ENCODE measurements at regions not wholly inside any gene's neighbourhood (a gene's known extent, or its start where the extent isn't known, plus 50 kb on each side); places are given as distances from the start of the nearest gene placed in this dataset.
"Not testable (repeated sequence)": the region's sequence is repeated elsewhere in the genome, so short reads cannot be mapped to it uniquely, and the experiment has no call there.

- DNase-seq, result no peak
Measured at GRCh38 chr11:38402063-38402462, 1804.0 kb upstream of the RAG2 start.

DNA sequence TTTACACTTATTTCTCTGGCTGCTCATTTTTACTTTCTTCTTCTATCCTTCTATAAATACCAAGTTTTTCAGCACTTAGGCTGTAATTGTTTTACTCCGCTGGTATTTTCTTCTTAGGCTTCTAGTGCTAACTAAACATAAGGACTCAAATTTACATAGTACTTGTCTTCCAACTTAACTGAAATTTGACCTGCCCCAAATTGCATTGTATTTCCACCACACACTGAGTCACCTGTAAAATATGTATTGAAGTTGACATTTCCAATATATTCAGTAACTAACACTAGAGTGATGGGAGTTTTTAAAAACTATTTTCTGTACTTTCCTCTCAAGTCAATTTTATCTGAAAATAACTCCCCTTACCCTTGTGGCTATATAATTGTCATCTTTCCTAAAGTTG, 1794.1 kb upstream of the RAG2 start:
- DNase-seq, result no peak

- DNase-seq, result no peak
Measured at GRCh38 chr11:38384568-38384967, 1786.5 kb upstream of the RAG2 start.

DNA sequence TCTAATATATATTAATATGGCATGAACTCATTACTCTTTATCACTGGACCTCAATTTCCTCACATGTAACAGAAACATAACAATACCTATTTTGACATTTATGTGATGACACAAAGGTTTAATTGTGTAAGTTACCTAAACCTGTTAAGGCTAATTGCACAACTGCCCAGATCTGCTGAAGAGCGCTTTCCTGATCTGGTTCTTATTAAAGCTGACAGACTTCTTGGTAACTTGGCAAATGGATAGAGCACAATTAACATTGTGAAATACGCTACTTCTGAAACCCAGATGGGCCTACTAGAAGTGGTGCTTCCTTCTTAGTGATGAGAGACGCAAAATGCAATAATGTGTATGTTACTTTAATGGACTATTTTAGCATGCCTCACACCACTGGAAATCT, 1767.2 kb upstream of the RAG2 start:
- no peak for DNase-seq

DNA sequence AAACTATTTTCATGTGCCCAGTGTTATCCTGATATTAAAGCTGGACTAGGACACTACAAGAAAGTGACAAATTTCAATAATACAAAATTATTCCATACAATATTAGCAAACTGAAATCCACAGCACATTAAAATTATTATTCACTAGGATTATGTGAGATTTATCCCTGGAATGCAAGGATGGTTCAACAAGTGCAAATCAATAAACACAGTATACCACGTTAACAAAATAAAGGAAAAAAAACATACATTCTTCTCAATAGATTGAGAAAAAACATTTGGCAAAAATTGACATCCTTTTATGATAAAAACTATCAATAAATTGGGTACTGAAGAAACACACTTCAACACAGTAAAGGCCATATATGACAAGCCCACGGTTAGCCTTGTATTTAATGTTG, 1758.2 kb upstream of the RAG2 start:
- DNase-seq, result no peak

- no peak for DNase-seq
Measured at GRCh38 chr11:38345286-38345685, 1747.2 kb upstream of the RAG2 start.

DNA sequence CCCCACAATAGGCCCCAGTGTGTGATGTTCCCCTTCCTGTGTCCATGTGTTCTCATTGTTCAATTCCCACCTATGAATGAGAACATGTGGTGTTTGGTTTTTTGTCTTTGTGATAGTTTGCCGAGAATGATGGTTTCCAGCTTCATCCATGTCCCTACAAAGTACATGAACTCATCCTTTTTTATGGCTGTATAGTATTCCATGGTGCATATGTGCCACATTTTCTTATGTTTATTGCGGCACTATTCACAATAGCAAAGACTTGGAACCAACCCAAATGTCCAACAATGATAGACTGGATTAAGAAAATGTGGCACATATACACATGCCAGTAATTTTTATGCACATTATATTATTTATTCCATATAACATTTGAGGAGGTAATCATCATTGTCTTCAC, 1743.6 kb upstream of the RAG2 start:
- not testable (repeated sequence) for DNase-seq

DNA sequence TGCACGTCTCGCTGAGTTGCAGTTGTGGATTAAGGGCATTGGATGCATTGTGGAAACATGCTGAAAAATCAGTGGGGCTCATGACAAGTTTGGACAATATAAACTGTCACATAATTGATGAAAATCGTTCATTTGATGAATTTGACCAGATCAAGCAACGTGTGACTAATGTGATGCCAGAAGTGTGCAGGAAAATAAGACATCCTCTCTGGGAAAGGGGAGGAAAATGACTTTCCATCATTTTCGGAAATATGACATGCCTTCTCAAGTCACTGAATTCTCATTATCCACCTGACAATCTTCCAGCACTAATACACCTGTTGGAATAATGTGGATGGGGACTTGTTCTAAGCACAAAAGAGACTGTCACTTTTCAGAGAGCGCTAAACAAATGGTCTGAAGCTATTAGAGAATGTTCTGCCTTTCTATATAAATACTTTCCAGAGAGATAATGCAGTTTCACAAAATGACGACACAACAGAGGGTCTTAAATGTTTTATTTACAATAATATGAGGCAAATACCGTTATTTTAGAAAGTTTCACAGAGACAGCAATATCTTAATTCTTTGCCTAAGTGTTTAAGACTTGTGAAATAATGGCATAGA, 1741.9 kb upstream of the RAG2 start:
- DNase-seq, result no peak

- not testable (repeated sequence) for DNase-seq
Measured at GRCh38 chr11:38338022-38338421, 1740.0 kb upstream of the RAG2 start.

DNA sequence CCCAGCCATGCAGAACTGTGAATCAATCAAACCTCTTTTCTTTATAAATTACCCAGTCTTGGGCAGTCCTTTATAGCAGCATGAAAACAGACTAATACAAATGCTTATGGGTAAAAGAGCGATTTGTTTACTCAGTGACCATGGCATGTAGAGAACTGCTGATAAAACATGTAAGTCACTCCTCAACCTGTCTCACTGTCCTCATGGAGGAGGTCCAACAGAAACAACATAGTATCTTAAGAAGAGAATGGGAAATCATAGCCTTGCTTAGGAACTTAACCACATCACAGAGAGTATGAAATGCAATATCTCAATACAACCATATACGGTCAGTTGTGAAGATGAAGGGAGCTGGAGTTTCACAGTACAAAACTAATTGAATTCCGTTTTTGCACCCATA, 1734.0 kb upstream of the RAG2 start:
- DNase-seq, result no peak

DNA sequence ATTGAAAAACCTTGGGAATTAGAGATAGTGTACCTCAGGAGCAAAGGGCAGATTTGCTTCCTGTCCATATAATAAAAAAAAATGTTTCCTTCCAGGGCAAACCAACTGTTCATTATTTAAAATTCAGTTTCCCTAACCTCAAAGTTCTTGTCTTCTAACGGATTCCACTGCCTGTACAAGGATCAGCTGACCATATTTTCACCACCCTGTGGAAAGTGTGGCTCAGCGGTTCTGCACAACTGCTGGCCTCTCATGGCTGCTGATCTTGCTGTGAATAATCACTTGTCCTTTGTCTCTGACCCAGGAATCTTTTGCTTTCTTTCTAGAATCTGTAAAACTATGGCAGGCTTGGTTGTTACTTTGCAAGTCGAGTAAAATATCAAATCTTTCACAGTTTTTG, 1732.5 kb upstream of the RAG2 start:
- DNase-seq, result peak; percentile 23

DNA sequence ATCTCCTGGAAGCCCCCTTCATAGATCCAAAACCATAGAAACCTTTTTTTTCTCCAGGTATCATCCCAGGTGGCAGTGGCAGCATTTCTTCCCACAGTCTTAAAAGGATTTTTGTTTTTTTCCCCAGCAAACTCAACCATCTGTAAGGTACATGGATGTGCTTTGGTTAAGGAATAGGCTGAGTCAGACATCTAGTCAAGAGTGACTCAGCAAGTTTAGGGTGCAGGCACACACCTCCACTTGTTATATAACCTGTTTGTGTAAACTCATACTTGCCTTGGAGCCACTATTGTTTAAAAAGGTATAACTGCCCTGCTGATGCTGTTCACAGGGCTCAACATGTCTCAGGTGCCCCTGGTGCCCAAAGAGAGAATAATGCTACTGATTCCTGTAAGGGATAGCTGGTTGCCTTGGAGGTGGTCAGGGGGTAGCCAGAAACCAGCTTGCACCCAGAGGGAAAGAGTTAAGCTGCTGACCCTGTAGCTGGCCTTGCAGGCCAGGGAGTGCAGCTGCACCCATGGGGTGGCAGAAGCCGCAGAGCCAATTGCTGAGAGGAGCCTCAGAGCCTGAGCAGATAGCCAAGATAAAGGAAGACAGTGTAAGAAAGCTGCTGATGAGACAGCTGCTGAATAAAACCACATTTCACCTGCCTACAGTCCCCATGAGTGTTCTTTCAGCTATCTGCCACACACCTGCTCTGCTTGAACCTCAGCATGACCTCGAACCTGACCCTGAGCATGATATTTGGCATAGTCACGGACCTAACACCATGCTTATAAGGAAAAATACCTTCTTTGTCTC, 1726.1 kb upstream of the RAG2 start:
- DNase-seq, result no peak

GRCh38 chr11:38315151-38315550, 1717.1 kb upstream of the RAG2 start:
- DNase-seq, result no peak

DNA sequence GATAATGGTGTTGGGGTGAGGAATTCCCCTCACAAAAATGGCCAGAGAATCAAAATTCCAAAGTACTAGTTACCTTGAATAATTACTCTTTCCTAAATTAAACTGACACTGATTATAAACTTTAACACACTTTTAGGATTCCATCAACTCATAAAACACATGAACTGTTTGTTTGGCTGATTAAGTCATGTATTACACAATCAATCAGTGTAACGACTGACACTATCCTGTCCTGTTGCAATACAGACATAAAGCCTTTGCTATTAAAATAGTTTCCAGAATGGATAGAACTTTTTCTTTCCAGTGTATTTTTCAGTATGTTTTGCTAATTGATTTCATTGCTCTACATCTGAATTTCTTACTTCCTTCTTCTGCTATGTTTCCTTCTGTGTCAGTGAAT, 1709.4 kb upstream of the RAG2 start:
- DNase-seq, result no peak

- DNase-seq, result no peak
Measured at GRCh38 chr11:38305682-38306081, 1707.6 kb upstream of the RAG2 start.

DNA sequence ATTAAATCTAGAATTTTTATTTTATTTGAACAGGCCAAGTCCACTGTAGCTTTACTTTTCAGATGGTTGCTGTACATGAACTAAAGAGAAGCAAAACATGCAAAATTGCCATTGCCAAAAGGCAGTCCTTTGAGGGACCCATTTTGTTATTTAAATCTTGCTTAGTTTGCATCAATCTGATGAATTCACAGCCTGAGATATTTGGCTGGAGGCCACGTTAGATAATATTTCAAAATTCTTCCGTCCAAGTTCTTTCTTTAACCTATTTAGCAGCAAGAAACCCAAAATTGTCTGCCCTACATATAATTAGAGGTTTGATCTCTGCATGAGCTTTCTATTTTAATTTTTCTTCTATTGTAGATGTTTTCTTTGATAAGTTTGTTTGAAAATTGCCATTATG, 1706.9 kb upstream of the RAG2 start:
- DNase-seq, result no peak

GRCh38 chr11:38302564-38302963, 1704.5 kb upstream of the RAG2 start:
- DNase-seq, result no peak

GRCh38 chr11:38300570-38300969, 1702.5 kb upstream of the RAG2 start:
- no peak for DNase-seq

GRCh38 chr11:38296211-38296776, 1698.3 kb upstream of the RAG2 start:
- DNase-seq, result no peak

GRCh38 chr11:38282718-38283117, 1684.7 kb upstream of the RAG2 start:
- no peak for DNase-seq

- no peak for DNase-seq
Measured at GRCh38 chr11:38278457-38279141, 1680.6 kb upstream of the RAG2 start.

GRCh38 chr11:38274031-38274430, 1676.0 kb upstream of the RAG2 start:
- no peak for DNase-seq

GRCh38 chr11:38272376-38272775, 1674.3 kb upstream of the RAG2 start:
- DNase-seq, result no peak

DNA sequence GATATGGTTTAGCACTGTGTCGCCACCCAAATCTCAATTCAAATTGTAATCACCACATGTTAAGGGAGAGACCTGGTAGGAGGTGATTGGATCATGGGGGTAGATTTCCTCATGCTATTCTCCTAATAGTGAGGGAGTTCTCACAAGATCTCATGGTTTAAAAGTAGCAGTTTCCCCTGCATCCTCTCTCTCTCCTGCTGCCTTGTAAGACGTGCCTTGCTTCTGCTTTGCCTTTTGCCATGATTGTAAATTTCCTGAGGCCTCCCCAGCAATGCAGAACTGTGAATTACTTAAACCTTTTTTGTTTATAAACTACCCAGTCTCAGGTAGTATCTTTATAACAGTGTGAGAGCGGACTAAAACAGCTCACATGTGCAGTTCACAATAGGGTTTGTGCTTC, 1668.7 kb upstream of the RAG2 start:
- no peak for DNase-seq
